HUES6 (cell line): ENCODE measurements at regions not wholly inside any gene's neighbourhood (a gene's known extent, or its start where the extent isn't known, plus 50 kb on each side); places are given as distances from the start of the nearest gene placed in this dataset.
"Not testable (repeated sequence)": the region's sequence is repeated elsewhere in the genome, so short reads cannot be mapped to it uniquely, and the experiment has no call there.

Experiments used
- H3K27ac ChIP-seq: 2 replicates; pipeline ENCODE4 v1.7.0; 2013; ENCODE audit warnings: low read depth, mild to moderate bottlenecking, low read length, inconsistent platforms
- H3K27me3 ChIP-seq: 2 replicates; pipeline ENCODE4 v1.6.1; 2013; ENCODE audit warnings: low read length; ENCODE audit not compliant: control insufficient read depth, insufficient read depth
- H3K36me3 ChIP-seq: 2 replicates; pipeline ENCODE4 v1.6.1; 2013; ENCODE audit warnings: low read length; ENCODE audit not compliant: control insufficient read depth, insufficient read depth
- H3K4me1 ChIP-seq: 2 replicates; pipeline ENCODE4 v1.6.1; 2013; ENCODE audit warnings: low read length; ENCODE audit not compliant: control insufficient read depth, insufficient read depth
- H3K4me3 ChIP-seq: 2 replicates; pipeline ENCODE4 v1.5.1; 2013; ENCODE audit warnings: low read depth, low read length
- H3K9ac ChIP-seq: one replicate; pipeline ENCODE4 v1.6.1; 2013; ENCODE audit warnings: mild to moderate bottlenecking, low read length
- H3K9me3 ChIP-seq: 2 replicates; pipeline ENCODE4 v1.6.1; 2013; ENCODE audit warnings: low read depth, low read length; ENCODE audit not compliant: control insufficient read depth, insufficient read depth

DNA sequence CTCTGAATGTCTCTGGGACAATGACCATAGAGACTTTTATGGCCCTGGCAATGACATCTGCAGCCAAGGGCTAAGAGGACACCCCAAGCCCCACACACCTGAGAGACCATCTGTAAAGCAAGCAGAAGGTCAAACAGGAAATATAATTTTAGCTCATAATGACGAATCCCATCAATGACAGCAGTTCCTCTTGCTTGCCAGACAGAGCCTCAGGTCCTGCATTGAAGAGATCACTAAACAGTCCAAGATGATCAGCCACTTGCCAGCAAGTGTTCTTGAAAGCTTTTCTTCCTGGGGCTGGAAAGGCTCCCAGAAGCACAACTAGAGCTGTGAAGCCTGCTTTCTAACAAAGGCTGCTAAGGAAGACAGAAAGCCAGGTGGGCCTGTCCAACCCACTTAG is 993.7 kb upstream of the AUTS2 start:
- Histone ChIP-seq H3K4me1 (no peaks in the 10 kb centered on the region), H3K9ac (no peak overlapping the region), H3K9me3 (peaks cover 19% of the 10 kb centered on the region), H3K27ac (no peak overlapping the region), H3K4me3 (no peak overlapping the region), H3K36me3 (no peaks in the 10 kb centered on the region), H3K27me3 (no peaks in the 10 kb centered on the region)

DNA sequence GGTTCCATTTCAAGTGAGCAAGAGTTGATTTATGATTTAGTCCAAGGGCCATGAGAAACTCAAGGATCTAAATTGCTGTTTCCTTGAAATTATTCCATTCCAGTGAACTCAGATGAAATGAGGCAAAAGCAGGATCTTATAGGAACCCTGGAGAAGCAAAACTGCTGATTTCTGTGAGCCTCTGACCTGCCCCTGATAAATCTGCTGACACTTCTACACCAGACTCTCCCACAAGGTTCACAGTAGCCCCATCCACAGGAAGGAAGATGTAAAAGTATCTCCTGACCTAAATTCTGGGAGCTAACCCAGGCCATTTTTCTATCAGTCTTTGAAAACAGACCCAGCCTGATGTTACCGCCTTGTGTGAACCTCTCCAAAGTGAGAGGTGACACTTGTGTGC is 987.6 kb upstream of the AUTS2 start:
- no peaks in the 10 kb centered on the region for H3K36me3 ChIP-seq
- peaks cover 26% of the 10 kb centered on the region for H3K9me3 ChIP-seq
- no peak overlapping the region for H3K9ac ChIP-seq
- no peak overlapping the region for H3K27ac ChIP-seq
- H3K27me3 ChIP-seq: no peaks in the 10 kb centered on the region
- H3K4me3 ChIP-seq: no peak overlapping the region
- H3K4me1 ChIP-seq: no peaks in the 10 kb centered on the region

DNA sequence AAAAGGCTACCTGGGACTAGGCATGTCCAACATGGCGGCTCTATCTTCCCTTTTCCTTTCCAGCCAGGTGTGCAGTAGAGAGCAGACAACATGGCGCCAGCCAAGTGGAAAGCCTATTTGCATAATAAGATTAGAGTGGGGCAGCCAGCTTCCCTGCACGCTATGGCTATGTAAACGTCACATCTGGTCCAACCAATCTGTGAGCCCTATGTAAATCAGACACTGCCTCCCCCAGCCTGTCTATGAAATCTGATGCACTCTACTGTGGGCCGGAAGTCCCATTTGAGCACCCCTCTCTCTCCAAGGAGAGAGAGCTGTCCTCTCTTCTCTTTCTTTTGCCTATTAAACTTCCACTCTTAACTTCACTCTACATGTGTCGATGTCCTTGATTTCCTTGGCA is 984.9 kb upstream of the AUTS2 start:
- H3K36me3 ChIP-seq: no peaks in the 10 kb centered on the region
- no peak overlapping the region for H3K4me3 ChIP-seq
- H3K4me1 ChIP-seq: no peaks in the 10 kb centered on the region
- H3K9ac ChIP-seq: no peak overlapping the region
- peaks cover 28% of the 10 kb centered on the region for H3K9me3 ChIP-seq
- no peak overlapping the region for H3K27ac ChIP-seq
- H3K27me3 ChIP-seq: no peaks in the 10 kb centered on the region

DNA sequence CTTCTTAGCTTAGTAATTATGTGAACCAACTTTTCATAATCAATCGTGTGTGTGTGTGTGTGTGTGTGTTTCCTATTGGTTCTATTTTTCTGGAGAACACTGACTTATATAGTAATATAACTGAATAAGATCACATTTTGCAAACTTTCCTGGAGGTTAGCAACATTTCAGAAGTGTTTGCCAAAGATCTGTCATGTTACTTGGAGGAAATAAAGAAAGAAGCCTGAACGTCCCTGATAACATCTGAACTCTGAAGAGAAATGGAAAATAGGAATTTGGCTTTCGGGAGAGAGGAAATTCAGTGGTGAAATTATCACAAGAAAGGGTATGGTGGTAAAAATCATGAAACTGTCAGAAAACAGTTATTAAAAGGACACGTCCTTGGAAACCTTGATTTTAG is 984.4 kb upstream of the AUTS2 start:
- Histone ChIP-seq H3K4me3 (no peak overlapping the region), H3K27me3 (no peaks in the 10 kb centered on the region), H3K9me3 (peaks cover 24% of the 10 kb centered on the region), H3K36me3 (no peaks in the 10 kb centered on the region), H3K9ac (no peak overlapping the region), H3K4me1 (no peaks in the 10 kb centered on the region), H3K27ac (no peak overlapping the region)

DNA sequence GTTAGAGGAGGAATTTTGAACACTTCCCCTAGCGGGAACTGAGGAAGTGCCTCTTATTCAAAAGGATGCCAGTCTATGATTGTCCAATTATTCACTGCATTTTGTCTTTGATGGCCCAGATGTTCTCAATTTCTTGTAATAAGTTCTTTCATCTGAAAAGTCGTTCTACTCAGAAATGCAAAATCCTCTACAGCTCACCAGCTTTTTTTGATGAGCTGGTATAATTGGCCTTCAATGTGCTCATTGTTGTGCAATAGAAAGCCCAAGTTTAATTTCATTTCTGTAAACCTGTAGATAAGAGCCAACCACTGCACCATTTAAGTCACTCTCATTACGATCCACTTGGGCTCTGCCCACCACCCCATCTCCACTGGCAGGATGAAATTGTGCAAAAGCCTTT is 978.7 kb upstream of the AUTS2 start:
- H3K4me1 ChIP-seq: no peaks in the 10 kb centered on the region
- H3K36me3 ChIP-seq: no peaks in the 10 kb centered on the region
- H3K9ac ChIP-seq: no peak overlapping the region
- no peak overlapping the region for H3K27ac ChIP-seq
- peaks cover 16% of the 10 kb centered on the region for H3K9me3 ChIP-seq
- no peak overlapping the region for H3K4me3 ChIP-seq
- no peaks in the 10 kb centered on the region for H3K27me3 ChIP-seq

DNA sequence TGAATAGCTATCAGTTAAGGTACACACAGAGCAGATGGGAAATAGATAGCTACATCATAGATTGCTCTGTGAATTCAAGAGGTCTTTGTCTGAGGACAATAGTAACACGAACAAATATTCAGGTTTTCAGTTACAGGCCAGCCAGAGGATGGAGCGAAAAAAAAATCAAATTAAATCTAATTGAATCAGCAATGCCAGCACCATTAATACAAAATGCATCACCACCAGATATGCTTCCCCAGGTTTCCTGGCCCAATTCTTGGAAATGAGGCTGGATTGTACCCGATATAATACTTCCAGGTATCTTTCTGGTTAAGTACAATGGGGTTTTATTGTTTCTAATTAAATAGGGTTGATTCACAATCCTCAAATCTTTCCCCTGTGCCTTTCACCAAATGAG is 975.8 kb upstream of the AUTS2 start:
- Histone ChIP-seq H3K4me1 (no peaks in the 10 kb centered on the region; the same call in 1 of the 2 replicates), H3K9ac (no peak overlapping the region), H3K36me3 (no peaks in the 10 kb centered on the region), H3K27me3 (no peaks in the 10 kb centered on the region), H3K27ac (no peak overlapping the region), H3K4me3 (no peak overlapping the region), H3K9me3 (peaks cover 4% of the 10 kb centered on the region)

DNA sequence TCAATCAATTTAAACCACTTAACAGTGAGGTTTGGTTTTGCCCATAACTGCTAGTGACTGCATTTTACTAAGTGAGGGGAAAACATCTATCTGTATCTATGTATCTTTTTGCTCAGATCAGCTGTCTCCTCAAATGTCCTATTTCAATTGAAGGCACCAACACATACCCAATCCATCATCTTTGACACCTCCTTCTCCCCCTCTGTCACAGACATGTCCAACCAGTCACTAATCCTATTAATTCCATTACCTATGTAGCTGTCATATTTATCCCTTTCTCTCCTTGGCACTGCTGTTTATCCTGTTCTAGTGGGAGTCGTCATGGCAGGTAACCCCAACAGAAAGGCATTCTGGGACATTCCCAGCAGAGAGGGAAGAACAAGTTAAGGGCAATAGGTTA is 975.2 kb upstream of the AUTS2 start:
- Histone ChIP-seq H3K27me3 (no peaks in the 10 kb centered on the region), H3K4me3 (no peak overlapping the region), H3K36me3 (no peaks in the 10 kb centered on the region), H3K9ac (no peak overlapping the region), H3K4me1 (no peaks in the 10 kb centered on the region; the same call in 1 of the 2 replicates), H3K9me3 (no peaks in the 10 kb centered on the region), H3K27ac (no peak overlapping the region)

DNA sequence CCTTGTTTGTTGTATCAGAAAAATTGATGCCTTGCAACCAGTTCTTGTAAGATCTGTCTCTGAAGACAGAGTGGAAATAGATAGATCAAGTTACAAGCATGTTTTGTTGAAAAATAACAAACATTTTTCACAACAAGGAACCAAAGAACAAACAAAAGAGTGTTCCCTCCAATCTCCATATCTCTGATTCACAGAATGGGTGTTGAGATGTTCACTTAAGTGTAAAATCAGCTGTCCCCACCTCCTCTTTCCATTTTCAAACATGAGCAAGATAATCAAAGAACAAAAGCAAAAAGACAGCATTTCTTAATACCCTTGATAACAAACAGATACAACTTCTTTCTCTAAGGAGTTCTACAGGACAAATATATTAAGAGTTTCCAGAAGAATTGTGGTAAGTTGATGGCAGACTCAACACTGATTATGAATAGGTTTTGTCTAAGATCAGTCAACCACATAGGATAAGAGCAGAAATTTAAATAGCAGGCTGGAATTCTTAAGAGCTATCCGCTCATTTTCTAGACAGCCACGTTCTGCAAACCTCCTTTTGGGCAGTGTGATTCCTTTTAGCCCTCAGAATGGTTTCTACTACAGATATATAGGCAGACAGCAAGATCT is 970.9 kb upstream of the AUTS2 start:
- Histone ChIP-seq H3K9me3 (peaks cover 3% of the 10 kb centered on the region), H3K27ac (no peak overlapping the region), H3K9ac (no peak overlapping the region), H3K4me1 (no peaks in the 10 kb centered on the region; the same call in 1 of the 2 replicates), H3K36me3 (no peaks in the 10 kb centered on the region), H3K27me3 (no peaks in the 10 kb centered on the region), H3K4me3 (no peak overlapping the region)

DNA sequence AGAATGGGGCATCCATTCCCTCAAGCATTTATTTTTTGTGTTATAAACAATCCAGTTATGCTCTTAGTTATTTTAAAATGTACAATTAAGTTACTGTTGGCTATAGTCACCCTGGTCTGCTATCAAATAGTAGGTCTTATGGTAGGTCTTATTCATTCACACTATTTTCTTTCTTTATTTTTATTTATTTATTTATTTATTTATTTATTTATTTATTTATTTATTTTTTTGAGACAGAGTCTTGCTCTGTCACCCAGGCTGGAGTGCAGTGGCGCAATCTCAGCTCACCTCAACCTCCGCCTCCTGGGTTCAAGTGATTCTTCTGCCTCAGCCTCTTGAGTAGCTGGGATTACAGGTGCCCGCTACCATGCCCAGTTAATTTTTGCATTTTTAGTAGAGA is 967.4 kb upstream of the AUTS2 start:
- H3K27ac ChIP-seq, H3K9me3 ChIP-seq, H3K27me3 ChIP-seq, H3K4me3 ChIP-seq, H3K36me3 ChIP-seq, H3K4me1 ChIP-seq, H3K9ac ChIP-seq: not testable (repeated sequence)

DNA sequence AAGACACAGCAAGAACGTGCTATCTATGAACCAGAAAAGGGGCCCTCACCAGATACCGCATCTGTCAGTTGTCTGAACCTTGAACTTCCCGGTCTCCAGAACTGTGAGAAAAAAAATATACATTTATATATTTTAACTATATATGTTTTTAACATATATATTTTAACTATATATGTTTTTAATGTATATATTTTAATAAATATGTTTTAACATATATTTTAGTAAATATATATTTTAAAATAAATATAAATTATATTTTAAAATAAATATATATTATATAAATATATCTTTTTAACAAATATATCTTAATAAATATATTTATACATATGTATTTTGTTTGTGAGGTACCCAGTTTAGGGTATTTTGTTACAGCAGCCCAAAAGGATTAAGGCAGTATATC is 958.2 kb upstream of the AUTS2 start:
- Histone ChIP-seq H3K9me3 (peaks cover 6% of the 10 kb centered on the region; the same call in 1 of the 2 replicates), H3K9ac (no peak overlapping the region), H3K27ac (no peak overlapping the region), H3K36me3 (no peaks in the 10 kb centered on the region), H3K4me1 (no peaks in the 10 kb centered on the region), H3K27me3 (no peaks in the 10 kb centered on the region), H3K4me3 (no peak overlapping the region)

DNA sequence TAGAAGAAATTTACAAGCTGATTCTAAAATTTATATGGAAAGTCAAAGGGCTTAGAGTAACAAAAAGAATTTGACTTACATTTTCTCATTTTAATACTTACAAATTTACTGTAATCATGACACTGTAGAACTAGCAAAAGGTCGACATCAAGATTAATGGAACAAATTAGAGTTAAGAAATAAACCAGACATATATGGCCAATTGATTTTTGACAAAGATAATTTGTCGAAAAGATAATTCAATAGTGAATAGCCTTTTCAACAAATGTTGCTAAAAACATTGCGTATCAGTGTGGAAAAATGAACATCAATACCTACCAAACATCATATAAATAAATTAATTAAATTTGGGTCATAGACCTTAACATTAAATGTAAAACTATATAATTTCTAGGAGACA is 955.5 kb upstream of the AUTS2 start:
- Histone ChIP-seq H3K4me1 (no peaks in the 10 kb centered on the region), H3K9me3 (peaks cover 6% of the 10 kb centered on the region; the same call in 1 of the 2 replicates), H3K9ac (no peak overlapping the region), H3K4me3 (no peak overlapping the region), H3K36me3 (no peaks in the 10 kb centered on the region), H3K27me3 (no peaks in the 10 kb centered on the region), H3K27ac (no peak overlapping the region)

DNA sequence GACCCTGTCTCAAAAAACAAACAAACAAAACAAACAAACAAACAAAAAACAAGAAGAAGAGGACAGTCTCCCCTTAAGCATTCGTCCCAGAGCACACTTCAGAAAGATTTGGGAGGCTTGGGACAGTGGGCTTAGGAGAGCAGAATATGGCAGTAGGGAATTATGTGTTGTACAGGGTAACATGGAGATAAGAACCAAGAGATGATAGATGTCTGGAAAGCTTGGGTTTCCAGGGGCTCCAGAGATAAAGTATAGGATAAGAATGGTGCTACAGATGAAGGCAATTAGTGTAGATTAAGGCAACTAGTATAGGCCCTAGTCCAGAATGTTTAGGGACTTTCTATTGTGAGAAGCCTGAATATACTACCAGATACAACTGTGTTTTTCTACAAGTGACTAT is 934.9 kb upstream of the AUTS2 start:
- Histone ChIP-seq H3K27ac (no peak overlapping the region), H3K9ac (no peak overlapping the region), H3K27me3 (no peaks in the 10 kb centered on the region), H3K4me3 (no peak overlapping the region), H3K36me3 (no peaks in the 10 kb centered on the region), H3K9me3 (no peaks in the 10 kb centered on the region), H3K4me1 (no peaks in the 10 kb centered on the region)
